Panc1 (cell line): ENCODE measurements at regions not wholly inside any gene's neighbourhood (a gene's known extent, or its start where the extent isn't known, plus 50 kb on each side); places are given as distances from the start of the nearest gene placed in this dataset.

ENCODE experiments used
- ATAC-seq: fragments of 200-7000 bp; cut with Tn5 transposase; 2 replicates; pipeline ENCODE4 v1.9.1; 2020; ENCODE audit warnings: mild to moderate bottlenecking, moderate library complexity
- BruUV-seq: library from RNA; stranded (reverse); fragments of 400-500 nt; replicated peaks from 2 replicates; lab custom pipeline; 2021; lab: Mats Ljungman, UMichigan
- CTCF ChIA-PET: fragments of 300-600 bp; sonication (Branson Sonifier 250); formaldehyde crosslinking; loops from one replicate; lab custom pipeline; 2022; ENCODE audit warnings: antibody characterized with exemption; lab: Charles Lee
- POLR2A ChIA-PET: fragments of 300-600 bp; sonication (Branson Sonifier 250); formaldehyde crosslinking; loops from one replicate; lab custom pipeline; 2022; ENCODE audit warnings: antibody characterized with exemption; lab: Charles Lee
- DNase-seq: peaks from one replicate; pipeline ENCODE4 v3.0.0-alpha.2; 2010; ENCODE audit warnings: low read depth, low spot score
- H3K27ac ChIP-seq: 2 replicates; pipeline ENCODE4 v1.5.1; 2011; ENCODE audit warnings: mild to moderate bottlenecking, low read length, inconsistent platforms
- H3K27me3 ChIP-seq: fragments of 200-500 bp; sonication (Bioruptor generic); 2 replicates; pipeline ENCODE4 v1.6.0; 2014; ENCODE audit warnings: low read length, inconsistent platforms; ENCODE audit not compliant: control insufficient read depth, insufficient read depth
- H3K36me3 ChIP-seq: fragments of 200-500 bp; sonication (Bioruptor generic); 2 replicates; pipeline ENCODE4 v1.5.1; 2014; ENCODE audit warnings: inconsistent platforms, mild to moderate bottlenecking, low read length, moderate library complexity; ENCODE audit not compliant: control insufficient read depth, insufficient read depth
- H3K4me1 ChIP-seq: 2 replicates; pipeline ENCODE4 v1.5.1; 2011; ENCODE audit warnings: inconsistent platforms, mild to moderate bottlenecking, low read length, moderate library complexity; ENCODE audit not compliant: control insufficient read depth, insufficient read depth
- H3K4me3 ChIP-seq, 2 experiments: 2 replicates each; pipeline ENCODE4 v1.5.1; 2011 to 2012; ENCODE audit warnings: low read depth in 2 of 2, low read length in 2 of 2, mild to moderate bottlenecking in 2 of 2, inconsistent platforms in 1 of 2, moderate library complexity in 1 of 2
- H3K9me3 ChIP-seq: fragments of 200-500 bp; sonication (Bioruptor generic); 2 replicates; pipeline ENCODE4 v1.5.1; 2014; ENCODE audit warnings: low read depth, mild to moderate bottlenecking, inconsistent platforms, low read length, moderate library complexity; ENCODE audit not compliant: control insufficient read depth, insufficient read depth
- POLR2AphosphoS5 ChIP-seq: IDR thresholded peaks from 2 replicates; pipeline ENCODE4 v1.6.1; 2012; ENCODE audit warnings: mild to moderate bottlenecking, low read depth, low read length, moderate library complexity
- SIN3A ChIP-seq: IDR thresholded peaks from 2 replicates; pipeline ENCODE4 v1.6.1; 2012; ENCODE audit warnings: low read depth, mild to moderate bottlenecking, low read length, moderate library complexity, borderline replicate concordance; ENCODE audit not compliant: insufficient read depth
- TCF7L2 ChIP-seq: IDR thresholded peaks from 2 replicates; pipeline ENCODE4 v1.6.1; 2011; ENCODE audit warnings: mild to moderate bottlenecking, low read depth, low read length, inconsistent platforms
- in situ Hi-C: cut with HindIII; loops from 2 replicates; pipeline ENCODE4 v1.10.0; 2016; ENCODE audit warnings: low sequenced_read_pairs, low pct_unique_long_range_greater_than_20kb
- intact Hi-C: fragments of 100-400 bp; cut with micrococcal nuclease; formaldehyde crosslinking; loops from one replicate; pipeline ENCODE4 v1.10.0; 2022; ENCODE audit not compliant: unreplicated experiment
- TF ChIP-seq, protein P1 (sequence below), 2 experiments: IDR thresholded peaks; 2 replicates each; pipeline ENCODE4 v1.6.1; 2011 to 2012; ENCODE audit warnings: low read depth in 2 of 2, control low read depth in 1 of 2, low read length in 1 of 2, mild to moderate bottlenecking in 1 of 2, moderate library complexity in 1 of 2; ENCODE audit not compliant: insufficient read depth in 1 of 2
- TF ChIP-seq, protein P2 (sequence below): fragments of 450-650 bp; IDR thresholded peaks from 2 replicates; pipeline ENCODE4 v1.5.1; 2017; ENCODE audit warnings: mild to moderate bottlenecking

DNA sequence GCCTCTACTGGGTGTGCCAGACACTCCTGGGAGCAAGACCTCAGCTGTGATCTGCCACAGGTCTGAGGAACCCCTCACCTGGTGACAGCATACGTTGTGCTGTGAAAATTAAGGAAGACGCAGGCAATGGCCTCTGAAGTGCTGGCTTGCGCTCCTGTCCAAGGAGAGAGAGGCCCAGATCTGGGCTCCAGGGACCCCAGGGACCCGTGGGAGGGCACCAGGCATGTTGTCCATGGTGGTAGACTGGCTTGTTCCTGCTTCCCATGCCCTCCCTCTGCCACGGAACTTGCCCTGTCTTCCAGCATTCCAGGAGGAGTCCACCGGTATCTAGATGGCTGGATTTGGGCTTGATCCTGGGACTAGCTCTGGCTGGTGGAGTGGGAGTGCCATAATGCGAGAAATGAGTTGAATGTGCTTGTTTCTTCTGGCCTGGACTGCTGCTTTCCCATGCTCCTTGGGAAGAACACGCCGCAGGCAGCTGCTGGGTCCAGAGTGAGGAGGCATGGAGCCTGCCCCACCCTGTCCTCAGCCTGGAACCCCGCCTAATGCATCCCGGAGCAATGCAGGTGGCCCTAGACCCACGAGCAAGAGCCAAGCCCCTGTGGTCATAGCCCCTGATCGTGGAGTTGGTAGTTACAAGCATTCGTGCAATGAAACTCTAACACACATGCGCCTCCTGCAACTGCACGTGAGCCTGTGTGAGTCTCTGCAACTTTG is 190.2 kb downstream of the TEX29 start:
- ChIA-PET POLR2A (no interaction called here), CTCF (no interaction called here)
- H3K9me3 ChIP-seq, result no peaks in the 10 kb centered on the region
- intact Hi-C loops (no loop called here), in situ Hi-C loops (no loop called here)
- no peaks in the 10 kb centered on the region for H3K27me3 ChIP-seq
- TF ChIP-seq POLR2AphosphoS5 (no peak), TCF7L2 (no peak)
- TF ChIP-seq, protein P1, sequence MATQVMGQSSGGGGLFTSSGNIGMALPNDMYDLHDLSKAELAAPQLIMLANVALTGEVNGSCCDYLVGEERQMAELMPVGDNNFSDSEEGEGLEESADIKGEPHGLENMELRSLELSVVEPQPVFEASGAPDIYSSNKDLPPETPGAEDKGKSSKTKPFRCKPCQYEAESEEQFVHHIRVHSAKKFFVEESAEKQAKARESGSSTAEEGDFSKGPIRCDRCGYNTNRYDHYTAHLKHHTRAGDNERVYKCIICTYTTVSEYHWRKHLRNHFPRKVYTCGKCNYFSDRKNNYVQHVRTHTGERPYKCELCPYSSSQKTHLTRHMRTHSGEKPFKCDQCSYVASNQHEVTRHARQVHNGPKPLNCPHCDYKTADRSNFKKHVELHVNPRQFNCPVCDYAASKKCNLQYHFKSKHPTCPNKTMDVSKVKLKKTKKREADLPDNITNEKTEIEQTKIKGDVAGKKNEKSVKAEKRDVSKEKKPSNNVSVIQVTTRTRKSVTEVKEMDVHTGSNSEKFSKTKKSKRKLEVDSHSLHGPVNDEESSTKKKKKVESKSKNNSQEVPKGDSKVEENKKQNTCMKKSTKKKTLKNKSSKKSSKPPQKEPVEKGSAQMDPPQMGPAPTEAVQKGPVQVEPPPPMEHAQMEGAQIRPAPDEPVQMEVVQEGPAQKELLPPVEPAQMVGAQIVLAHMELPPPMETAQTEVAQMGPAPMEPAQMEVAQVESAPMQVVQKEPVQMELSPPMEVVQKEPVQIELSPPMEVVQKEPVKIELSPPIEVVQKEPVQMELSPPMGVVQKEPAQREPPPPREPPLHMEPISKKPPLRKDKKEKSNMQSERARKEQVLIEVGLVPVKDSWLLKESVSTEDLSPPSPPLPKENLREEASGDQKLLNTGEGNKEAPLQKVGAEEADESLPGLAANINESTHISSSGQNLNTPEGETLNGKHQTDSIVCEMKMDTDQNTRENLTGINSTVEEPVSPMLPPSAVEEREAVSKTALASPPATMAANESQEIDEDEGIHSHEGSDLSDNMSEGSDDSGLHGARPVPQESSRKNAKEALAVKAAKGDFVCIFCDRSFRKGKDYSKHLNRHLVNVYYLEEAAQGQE (IDR thresholded peaks at IDR 0.05; ENCODE audit: insufficient read depth in 1 of 2, low read depth in 2 of 2, low read length in 1 of 2), result no peak
- TF ChIP-seq, protein P2, sequence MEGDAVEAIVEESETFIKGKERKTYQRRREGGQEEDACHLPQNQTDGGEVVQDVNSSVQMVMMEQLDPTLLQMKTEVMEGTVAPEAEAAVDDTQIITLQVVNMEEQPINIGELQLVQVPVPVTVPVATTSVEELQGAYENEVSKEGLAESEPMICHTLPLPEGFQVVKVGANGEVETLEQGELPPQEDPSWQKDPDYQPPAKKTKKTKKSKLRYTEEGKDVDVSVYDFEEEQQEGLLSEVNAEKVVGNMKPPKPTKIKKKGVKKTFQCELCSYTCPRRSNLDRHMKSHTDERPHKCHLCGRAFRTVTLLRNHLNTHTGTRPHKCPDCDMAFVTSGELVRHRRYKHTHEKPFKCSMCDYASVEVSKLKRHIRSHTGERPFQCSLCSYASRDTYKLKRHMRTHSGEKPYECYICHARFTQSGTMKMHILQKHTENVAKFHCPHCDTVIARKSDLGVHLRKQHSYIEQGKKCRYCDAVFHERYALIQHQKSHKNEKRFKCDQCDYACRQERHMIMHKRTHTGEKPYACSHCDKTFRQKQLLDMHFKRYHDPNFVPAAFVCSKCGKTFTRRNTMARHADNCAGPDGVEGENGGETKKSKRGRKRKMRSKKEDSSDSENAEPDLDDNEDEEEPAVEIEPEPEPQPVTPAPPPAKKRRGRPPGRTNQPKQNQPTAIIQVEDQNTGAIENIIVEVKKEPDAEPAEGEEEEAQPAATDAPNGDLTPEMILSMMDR, result no peak
- DNase-seq (no peak), ATAC-seq (no peak)
- no peaks in the 10 kb centered on the region for H3K4me1 ChIP-seq
- no peaks in the 10 kb centered on the region for H3K36me3 ChIP-seq
- BruUV-seq, result no TSS peak
- no peak overlapping the region for H3K27ac ChIP-seq
- H3K4me3 ChIP-seq, result no peak overlapping the region

- no peak for ATAC-seq
- Histone ChIP-seq H3K36me3 (no peaks in the 10 kb centered on the region), H3K27me3 (no peaks in the 10 kb centered on the region), H3K4me3 (no peak overlapping the region), H3K9me3 (no peaks in the 10 kb centered on the region), H3K4me1 (no peaks in the 10 kb centered on the region), H3K27ac (no peak overlapping the region)
- ChIA-PET CTCF (no interaction called here), POLR2A (no interaction called here)
- no peak for DNase-seq
- in situ Hi-C loops (no loop called here), intact Hi-C loops (no loop called here)
- no peak for TF ChIP-seq TCF7L2
- TF ChIP-seq SIN3A, result no peak
- TF ChIP-seq POLR2AphosphoS5, result no peak
- TF ChIP-seq, protein P1 (IDR thresholded peaks at IDR 0.05; ENCODE audit: insufficient read depth in 1 of 2, low read depth in 2 of 2, low read length in 1 of 2), result no peak
- TF ChIP-seq, protein P2, result no peak
- no TSS peak for BruUV-seq
These were observed 190.8 kb downstream of the TEX29 start for GRCh38 chr13:111511219-111511732.
